HCEC 1CT (cell line): ENCODE measurements at regions not wholly inside any gene's neighbourhood (a gene's known extent, or its start where the extent isn't known, plus 50 kb on each side); places are given as distances from the start of the nearest gene placed in this dataset.
A peak's percentile ranks its signal among the peaks of the same experiment; 100 is the strongest.
"Not testable (repeated sequence)": the region's sequence is repeated elsewhere in the genome, so short reads cannot be mapped to it uniquely, and the experiment has no call there.

Source experiments
- DNase-seq: peaks from one replicate; pipeline ENCODE4 v3.0.0-alpha.2; 2017

DNA sequence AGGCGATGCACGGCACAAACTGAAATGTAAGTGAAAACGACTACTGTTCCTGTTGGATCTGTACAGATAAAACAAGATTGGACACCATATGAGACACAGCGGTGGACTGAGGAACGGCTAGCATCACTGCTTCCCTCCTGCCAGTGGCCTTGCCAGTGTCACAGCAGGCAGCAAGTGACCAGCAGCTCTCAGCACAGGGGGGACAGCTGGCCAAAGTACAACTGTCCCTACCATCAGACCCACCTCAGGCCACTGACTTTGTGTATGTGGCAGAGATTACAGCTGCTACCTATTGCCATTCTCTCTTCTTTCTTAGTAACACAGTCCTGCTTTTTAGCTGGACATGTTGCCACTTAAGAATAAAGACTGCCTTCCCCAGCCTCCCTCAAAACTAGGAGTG lies 80.0 kb upstream of the SLC66A3 start:
- no peak for DNase-seq

DNA sequence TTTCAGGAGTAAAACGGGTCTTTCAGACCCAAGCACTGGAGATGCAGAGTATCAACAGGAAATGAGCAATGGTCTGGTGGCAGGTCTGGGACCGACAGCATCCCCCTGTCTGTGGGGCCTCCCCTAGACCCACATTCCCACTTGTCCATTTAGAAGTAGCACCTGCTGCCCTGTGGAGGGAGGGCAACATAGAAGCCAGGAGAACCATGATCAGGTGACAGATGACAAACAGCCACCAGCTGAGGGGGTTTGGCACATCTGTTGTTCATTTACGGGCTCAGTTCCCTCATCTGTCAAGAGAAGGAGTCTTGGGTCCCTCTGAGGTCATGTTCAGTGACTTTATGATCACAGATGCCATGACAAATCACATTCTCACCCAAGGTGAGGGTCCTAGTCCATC lies 77.9 kb upstream of the SLC66A3 start:
- DNase-seq, result no peak

DNA sequence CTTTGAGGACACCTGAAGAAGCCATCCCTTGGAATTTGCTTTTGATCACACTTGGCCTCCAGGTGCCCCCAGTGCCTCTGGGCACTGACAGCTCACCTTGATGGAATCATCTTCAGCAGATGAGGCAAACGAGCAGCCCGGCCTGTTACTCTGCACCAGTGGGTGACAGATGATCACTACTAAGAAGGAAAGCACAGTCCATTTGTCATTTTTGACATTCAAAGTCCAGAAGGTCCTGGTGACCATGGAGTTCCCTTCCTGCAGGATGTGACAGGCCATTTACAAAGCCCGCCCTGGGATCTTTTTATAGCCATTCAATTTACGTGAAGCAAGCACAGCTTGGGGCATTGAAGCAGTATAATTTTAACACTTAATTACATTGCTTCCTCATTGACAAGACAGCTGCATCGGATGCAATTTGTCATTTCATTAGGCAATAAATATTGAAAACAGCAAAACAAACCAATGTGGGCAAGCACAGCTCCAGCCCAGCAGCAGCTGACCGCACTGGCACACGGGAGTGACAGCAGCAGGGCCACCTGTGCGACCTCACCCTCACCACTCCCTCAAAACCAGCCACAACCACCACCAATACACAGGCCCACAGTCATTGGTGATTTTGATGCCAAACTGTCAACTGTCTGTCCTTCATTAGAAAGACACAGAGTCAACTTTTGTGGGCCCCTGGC lies 76.0 kb upstream of the SLC66A3 start:
- DNase-seq, result no peak

DNA sequence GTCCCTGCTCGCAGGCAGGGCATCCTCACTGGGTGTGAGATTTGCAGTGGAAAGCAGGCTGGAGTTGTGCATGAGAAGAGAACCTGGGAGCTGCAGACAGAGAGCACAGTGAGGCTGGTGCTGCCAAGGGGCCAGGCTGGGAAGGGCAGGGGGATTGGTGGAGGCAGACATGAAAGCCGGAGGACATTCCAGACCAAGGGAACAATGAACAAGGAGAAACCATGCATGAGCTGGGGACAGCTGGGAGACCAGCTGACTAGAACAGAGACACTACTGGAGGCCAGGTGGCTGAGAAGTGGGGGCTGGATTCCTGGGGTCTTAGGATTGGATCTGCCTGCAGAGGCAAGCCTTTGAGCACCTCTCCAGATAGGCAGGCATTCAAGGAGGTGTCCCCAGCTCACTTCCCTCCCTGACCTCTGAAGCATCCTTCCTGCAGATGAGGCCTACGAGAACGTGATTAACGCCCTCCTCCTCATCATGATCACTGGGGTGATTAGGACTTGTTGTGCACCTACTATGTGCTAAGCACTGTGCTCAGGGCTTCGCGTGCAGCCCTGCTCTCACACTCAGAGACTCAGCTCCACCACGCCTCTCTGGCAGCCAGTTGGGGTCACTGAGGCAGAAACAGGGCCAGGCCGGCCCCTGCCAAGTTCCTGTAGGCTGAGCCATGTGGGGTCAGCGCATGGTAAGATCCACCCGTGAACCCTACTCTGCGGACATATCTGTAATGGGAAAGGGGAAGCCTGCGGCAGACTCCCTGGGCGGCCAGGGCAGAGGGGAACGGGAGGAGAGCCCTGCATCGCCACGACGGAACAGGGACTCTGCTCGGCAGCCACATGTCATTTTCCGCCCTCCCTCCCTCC lies 74.8 kb upstream of the SLC66A3 start:
- no peak for DNase-seq

DNA sequence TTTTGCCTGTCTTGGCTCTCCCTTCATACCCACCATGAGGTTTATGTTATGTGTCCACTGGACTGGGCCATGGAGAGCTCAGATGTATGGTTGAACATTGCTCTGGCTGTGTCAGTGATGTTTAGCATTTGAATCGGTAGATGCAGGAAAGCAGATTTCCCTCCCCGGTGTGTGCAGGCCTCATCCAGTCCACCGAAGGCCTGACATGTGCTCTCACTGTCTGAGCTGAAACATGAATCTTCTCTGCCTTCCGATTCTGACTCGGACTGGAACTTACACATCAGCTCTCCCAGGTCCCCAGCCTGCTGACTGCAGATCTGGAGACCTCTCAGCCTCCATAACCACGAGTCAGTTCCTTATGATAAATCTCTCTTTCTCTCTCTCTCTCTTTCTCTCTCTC lies 72.4 kb upstream of the SLC66A3 start:
- no peak for DNase-seq

DNA sequence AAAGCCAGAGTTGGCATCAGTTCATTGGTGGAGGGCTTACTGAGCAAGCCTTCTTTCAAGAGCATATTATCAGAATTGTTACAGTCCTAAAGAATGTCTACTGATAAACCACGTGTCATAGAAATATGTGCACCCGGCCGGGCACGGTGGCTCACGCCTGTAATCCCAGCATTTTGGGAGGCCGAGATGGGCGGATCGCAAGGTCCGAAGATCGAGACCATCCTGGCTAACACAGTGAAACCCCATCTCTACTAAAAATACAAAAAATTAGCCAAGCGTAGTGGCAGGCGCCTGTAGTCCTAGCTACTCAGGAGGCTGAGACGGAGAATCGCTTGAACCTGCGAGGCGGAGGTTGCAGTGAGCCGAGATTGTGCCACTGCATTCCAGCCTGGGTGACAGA lies 66.4 kb upstream of the SLC66A3 start:
- not testable (repeated sequence) for DNase-seq

DNA sequence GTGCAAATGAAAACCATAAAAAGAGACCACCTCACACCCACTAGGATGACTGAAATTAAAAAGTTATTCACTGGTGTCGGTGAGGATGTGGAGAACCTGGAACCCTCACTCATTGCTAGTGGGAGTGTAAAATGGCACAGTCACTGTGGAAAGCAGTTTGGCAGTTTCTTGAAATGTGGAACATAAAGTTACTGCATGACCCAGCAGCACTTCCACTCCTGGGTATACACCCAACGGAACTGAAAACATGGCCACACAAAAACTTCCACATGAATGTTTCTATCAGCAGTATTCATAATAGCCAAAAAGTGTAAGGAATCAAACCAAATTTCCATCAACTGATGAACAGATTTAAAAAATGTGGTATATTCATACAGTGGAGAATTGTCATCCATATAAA lies 65.1 kb upstream of the SLC66A3 start:
- no peak for DNase-seq

DNA sequence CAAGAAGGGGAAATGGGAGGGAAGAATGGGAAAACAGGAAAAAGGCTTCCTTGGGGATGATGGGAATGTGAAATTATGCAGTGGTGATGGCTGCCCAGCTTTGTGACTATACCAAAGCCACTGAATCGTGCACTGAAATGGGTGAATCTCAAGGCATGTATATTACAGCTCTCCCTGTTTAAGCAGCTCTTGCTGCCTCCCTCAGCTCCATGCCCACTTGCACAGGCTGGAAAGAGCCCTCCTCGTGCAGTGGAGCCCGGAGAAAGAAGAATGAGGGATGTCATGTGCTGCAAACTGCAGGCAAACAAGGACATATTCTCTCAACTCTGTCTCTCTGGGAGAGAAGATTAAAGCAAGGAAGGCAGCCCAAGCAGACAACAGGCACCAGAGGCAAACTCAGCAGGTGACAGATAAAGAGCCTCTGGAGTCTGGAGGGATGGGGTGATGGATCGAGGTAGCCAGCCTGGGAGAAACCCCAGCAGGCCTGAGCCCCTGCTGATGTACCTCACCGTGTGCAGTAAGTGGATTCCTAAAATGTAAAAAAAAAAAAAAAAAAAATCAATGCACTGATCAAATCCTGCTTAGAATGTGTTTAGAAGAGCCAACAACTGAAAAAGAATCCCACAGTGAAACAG lies 62.4 kb upstream of the SLC66A3 start:
- no peak for DNase-seq

DNA sequence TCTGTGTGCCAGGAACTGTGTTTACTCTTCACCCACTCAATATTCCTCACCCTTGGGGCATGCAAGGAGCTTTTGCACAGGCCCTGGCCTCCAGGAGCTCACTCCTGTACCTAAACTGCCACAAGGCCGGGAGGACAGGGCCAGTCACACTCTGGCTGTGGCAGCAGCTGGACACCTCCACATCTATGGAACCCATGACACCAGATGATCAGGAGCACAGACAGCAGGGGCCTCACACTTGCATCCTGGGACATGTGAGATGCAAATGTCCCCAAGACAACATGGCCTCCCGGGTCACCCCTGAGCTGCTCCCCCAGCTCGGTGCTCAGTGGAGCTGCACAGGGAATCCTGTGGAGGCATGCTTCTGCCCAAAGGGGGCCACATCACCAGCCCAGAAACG lies 61.8 kb upstream of the SLC66A3 start:
- no peak for DNase-seq

DNA sequence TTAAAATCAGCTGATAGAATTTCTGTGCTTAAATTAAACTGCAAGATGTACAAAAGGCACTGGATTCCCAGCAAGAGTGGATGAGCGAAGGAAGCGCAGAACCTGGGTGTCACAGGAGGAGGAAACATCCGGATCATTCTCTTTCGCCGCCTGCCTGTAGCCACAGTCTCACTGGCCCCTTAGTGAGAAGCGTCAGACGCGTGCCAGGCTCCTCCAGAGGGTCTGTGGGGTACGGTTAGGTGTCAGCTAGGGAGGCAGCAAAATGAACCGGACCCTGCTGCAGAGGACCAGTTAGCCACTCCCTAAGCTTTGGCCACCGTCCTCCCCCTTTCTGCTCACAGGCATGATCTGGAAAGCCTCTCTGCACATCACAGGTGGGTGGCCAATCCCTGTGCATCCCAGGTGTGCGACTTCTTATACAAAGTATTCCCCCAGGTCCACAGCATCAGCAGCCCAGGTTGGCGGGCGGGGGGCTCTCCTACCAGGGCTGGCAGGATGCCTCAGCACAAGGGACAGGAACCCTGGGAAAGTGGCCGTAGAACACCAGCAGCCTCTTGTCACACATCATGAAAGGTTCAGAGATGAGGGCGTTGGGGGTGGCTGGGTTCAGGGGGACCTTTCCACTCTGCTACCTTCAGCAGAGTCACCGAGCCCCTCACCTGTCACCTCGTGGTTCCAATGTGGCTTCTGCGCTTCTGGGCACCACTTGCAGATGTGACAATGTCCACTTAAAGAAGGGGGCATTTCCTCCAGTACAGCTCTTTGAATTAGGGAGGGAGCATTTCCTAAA lies 61.1 kb upstream of the SLC66A3 start:
- DNase-seq, result no peak

DNA sequence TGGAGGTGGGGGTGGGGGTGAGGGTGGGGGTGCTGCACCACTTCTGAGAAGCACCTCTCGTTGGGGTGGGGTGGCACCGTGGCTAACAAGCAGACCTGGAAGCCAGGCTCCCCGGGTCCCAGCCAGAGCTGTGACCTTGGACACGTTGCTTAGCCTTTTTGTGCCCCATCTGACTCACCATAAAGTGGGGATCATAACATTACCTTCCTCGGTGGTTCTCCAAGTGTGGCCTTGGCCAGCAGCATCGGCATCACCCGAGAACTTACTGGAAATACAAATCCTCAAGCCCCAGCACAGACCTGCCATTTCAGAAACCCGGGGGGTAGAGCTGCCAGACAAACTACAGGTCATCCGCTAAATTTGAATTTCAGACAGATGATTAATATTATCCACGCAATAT lies 58.7 kb upstream of the SLC66A3 start:
- no peak for DNase-seq

DNA sequence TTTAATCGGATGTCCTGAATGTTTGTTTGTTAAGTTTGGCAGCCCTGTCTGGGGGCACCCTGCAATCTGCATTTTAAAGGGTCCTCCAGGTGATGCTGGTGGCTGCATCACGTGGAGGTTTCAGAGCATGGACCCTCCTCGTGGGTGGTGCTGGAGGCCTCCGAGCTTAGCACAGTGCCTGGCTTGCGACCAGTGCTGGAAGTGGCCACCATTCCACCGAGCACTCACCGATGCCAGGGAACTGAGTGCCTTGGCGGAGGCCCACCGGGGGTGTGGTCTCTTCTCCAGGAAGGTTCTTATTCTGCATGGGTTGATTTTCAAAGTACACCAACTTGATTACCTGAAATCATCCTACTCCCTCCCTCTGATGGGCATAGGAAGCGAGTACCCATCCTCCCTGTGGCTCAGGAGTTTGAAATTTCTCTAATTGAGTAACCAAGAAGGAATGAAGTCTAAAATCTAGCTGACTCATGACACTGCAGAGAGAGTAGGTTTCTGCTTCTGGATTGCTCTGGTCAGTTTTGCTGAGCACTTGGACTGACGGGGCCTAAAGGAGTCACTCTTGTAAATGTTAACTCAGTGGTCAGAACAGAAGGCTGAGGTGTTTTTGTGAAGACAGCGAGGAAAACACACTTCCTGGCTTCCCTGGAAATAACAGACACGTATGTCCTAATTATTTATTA lies 58.1 kb upstream of the SLC66A3 start:
- peak; percentile 74 for DNase-seq

DNA sequence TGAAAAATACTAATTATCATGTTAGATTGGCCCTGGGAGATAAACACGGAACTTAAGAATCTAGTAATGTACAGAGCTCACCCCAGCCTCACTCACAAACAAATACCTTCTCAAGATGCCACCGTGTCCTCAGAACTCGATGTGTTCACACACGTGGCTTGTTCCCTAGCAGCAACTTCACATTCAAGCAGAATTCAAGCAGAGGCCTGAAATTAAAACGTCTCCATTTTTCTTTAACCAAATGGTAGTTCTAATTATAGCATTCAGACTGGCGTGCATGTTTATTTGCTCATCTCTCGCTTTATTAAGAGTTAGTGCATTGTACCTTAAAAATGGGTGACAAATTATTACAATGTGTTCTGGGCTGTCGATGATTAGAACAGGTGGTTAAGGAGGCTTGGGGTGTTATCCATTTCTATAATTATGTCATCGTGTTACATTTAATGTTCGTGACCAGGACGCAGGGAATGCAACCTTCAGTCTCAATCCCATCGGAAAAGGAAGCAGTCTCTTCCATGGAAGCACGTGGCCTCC lies 57.3 kb upstream of the SLC66A3 start:
- DNase-seq, result no peak

DNA sequence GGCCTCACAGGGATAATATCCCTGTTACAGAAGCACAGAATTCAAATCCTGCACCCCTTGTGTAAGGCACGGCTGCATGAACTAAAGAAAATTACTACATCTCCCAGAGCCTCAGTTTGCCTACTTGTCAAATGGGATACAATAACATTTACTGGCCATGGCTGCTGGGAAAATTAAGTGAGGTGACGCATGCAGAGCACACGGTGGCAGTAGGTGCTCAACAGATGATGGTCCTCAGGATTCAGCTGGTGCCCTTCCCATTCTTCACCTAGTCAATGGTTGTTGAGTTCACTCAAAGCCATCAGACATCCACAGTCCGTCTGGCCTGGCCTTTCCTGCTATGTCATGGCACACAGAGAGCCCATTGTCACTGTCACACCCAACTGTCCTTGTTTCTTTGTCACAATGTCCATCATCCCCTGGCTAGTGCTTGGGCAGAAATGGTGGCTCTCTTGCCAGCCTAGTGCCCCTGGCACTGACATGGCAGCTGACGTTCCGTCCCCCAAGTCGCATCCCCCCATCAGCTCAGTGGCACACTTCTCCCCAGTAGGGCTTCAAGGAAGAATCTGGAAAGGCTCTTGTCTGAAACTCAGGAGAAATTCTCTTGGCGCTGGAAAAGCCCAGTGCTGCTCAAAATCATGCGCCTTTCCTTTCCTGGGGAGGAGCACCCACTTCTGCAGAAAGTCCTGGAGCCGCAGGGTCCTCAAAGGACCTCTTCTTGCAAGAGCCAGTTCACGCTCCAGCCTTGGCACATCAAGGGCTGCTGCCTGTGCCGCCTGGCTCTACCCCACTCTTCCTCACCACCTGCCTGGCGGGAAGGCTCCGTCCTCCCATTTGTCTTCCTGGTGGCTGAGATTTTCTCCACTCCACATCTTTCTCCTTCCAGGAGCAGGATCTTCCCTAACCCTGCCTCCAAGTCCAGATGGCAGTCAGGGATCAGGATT lies 55.9 kb upstream of the SLC66A3 start:
- DNase-seq, result no peak

DNA sequence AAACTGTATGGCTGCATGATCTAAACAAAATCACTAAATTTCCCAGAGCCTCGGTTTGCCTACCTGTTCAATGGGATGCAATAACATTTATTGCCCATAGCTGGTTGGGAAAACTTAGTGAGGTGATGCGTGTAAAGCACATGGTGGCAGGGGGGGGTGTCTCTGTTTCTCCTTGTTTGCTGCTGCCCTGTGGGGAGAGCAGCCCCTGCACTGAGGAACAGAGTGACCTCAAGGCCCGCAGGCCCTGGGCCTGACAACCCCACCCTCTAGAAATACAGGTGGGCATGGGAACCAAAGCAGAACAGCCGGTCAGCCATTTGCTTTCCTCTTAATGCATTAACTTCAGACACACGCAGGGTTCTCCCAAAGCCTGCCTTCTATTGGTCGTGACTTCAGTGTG lies 55.1 kb upstream of the SLC66A3 start:
- DNase-seq, result no peak

DNA sequence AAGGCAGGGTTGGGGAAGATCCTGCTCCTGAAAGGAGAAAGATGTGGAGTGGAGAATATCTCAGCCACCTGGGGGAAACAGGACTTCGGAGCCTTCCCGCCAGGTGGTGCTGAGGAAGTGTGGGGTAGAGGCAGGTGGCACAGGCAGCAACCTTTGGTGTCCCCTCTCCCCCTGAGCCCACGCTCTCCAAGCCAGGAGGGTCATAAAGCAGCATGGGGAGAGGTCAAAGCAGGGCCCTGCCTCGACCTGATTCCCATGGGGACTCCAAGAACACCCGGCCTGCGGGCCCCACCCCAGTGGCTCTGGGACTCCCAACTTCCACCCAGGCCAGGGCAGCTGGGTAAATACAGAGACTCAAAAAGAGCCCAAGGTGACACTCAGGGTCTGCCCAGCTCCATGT lies 54.3 kb upstream of the SLC66A3 start:
- no peak for DNase-seq

DNA sequence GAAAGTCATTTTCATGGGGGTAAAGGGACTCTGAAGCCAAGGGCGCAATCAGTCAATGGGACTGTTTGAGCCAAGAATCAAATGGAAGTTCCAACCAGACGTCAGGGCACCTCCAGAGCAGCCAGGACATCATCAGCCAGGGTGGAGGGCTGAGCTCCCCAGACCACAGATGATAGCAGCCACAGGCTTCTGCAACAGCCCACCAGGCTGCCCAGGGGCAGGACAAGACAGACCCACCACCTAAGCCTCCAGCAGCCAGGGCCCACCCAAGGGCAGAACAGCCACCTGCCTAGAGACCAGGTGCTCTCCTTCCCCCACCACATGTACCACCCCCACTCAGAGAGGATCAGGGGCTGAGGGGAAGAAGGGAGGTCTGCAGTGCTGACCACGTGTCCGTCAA lies 53.8 kb upstream of the SLC66A3 start:
- DNase-seq, result no peak

DNA sequence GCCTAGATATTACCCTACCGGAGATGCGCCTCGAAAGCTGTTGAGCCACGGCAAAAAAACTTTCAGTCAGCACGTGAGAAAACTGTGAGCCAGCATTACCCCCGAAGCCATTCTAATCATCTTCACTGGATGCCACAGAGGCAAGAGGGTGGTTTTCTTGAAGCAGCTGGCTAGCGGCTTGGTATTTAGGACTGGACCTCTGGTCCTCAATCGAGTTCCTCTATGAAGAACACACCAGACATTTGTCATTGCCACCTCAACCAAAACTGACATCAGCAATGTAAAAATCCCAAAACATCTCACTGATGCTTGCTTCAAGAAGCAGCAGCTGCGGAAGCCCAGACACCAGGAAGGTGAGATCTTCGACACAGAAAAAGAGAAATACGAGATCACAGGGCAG lies 52.8 kb upstream of the SLC66A3 start:
- no peak for DNase-seq

DNA sequence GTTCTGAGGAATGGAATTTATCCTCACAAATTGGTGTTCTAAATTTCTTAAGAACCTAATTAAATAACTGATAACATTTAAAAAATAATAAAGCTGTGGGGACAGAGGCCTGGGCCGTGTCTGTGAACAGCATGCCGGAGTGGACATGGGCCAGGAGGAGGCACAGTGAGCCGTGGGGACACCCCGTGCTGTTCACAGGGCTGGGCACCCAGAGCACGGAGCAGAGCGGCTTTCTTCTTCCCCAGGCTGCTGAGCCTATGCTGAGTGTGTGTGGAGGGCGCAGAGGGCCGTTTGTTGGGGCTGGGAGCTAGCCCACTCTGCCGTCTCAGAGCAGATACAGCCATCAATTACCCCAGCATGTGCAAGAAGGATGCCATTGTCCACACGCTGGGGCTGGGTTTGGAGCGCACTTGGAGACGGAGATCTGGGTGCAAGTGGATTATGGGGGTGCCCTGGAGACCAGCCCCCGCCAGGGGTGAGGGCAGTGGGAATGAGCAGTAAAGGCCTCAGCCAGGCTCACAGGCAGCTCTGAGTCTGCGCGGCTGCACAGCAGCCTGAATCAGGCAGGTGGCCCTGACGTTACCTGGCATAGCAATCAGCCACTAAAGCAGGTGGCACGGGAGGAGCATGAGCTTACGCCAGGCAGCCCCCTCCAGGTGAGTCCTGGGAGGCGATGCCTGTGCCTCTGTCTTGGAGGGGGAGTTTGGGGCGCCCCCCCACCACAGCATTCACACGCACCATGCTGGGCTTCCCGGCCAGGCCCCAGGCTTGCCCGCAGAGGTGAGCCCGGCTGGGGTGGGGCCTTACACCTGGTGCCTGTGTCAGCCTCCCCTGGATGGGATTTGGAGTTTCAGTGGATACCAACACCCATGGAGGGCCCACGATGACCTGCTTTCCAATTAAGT lies 52.1 kb upstream of the SLC66A3 start:
- DNase-seq, result no peak
